WTC11 (cell line): ENCODE measurements at regions not wholly inside any gene's neighbourhood (a gene's known extent, or its start where the extent isn't known, plus 50 kb on each side); places are given as distances from the start of the nearest gene placed in this dataset.

ENCODE experiments used
- ATAC-seq: fragments of 200-7000 bp; cut with Tn5 transposase; 2 replicates; pipeline ENCODE4 v1.10.0; 2021; ENCODE audit warnings: mild to moderate bottlenecking, moderate library complexity
- CTCF ChIA-PET: fragments of 300-600 bp; sonication (Branson Sonifier 250); formaldehyde crosslinking; loops from one replicate; lab custom pipeline; 2021; ENCODE audit warnings: antibody characterized with exemption; lab: Charles Lee
- POLR2A ChIA-PET: fragments of 350-600 bp; sonication (Branson Sonifier 250); formaldehyde crosslinking; loops from one replicate; lab custom pipeline; 2021; ENCODE audit warnings: antibody characterized with exemption; lab: Charles Lee
- DNase-seq: peaks from one replicate; pipeline ENCODE4 v3.0.0; 2021; ENCODE audit warnings: low spot score
- H3K27ac Mint-ChIP-seq: 2 replicates; pipeline ENCODE4 v1.8.0; 2021; ENCODE audit warnings: mixed read lengths
- H3K27me3 Mint-ChIP-seq: 2 replicates; pipeline ENCODE4 v1.8.0; 2021; ENCODE audit warnings: low read depth, mild to moderate bottlenecking, moderate library complexity, mixed read lengths
- H3K36me3 Mint-ChIP-seq: 2 replicates; pipeline ENCODE4 v1.8.0; 2021; ENCODE audit warnings: mixed read lengths
- H3K4me1 Mint-ChIP-seq: 2 replicates; pipeline ENCODE4 v1.8.0; 2022; ENCODE audit warnings: mixed read lengths
- H3K4me3 Mint-ChIP-seq: 2 replicates; pipeline ENCODE4 v1.8.0; 2021; ENCODE audit warnings: mild to moderate bottlenecking, moderate library complexity, mixed read lengths
- H3K9me3 Mint-ChIP-seq: 2 replicates; pipeline ENCODE4 v1.8.0; 2021; ENCODE audit warnings: mixed read lengths
- ETV6 ChIP-seq: sonication (generic); formaldehyde crosslinking; IDR thresholded peaks from 2 replicates; pipeline ENCODE4 v1.8.1; 2022; ENCODE audit warnings: mild to moderate bottlenecking, missing genetic modification reagents
- FOXJ3 ChIP-seq: sonication (generic); formaldehyde crosslinking; IDR thresholded peaks from 2 replicates; pipeline ENCODE4 v1.9.0; 2021; ENCODE audit warnings: missing genetic modification reagents, mild to moderate bottlenecking, borderline replicate concordance
- GABPB1 ChIP-seq: sonication (generic); formaldehyde crosslinking; IDR thresholded peaks from 2 replicates; pipeline ENCODE4 v1.8.1; 2023; ENCODE audit warnings: mild to moderate bottlenecking, missing genetic modification reagents
- GRHL2 ChIP-seq: fragments of 250-450 bp; sonication (Bioruptor Pico); IDR thresholded peaks from 2 replicates; pipeline ENCODE4 v1.8.0; 2022; ENCODE audit warnings: mild to moderate bottlenecking, moderate library complexity; ENCODE audit not compliant: insufficient replicate concordance, severe bottlenecking
- NR2C2 ChIP-seq: sonication (generic); formaldehyde crosslinking; IDR thresholded peaks from 2 replicates; pipeline ENCODE4 v1.8.0; 2022; ENCODE audit warnings: mild to moderate bottlenecking, missing genetic modification reagents
- NR3C1 ChIP-seq: sonication (generic); formaldehyde crosslinking; conservative IDR thresholded peaks from 2 replicates; pipeline ENCODE4 v1.8.1; 2023; ENCODE audit warnings: low read depth, mild to moderate bottlenecking, missing genetic modification reagents
- TCF7 ChIP-seq: sonication (generic); formaldehyde crosslinking; IDR thresholded peaks from 2 replicates; pipeline ENCODE4 v1.8.0; 2022; ENCODE audit warnings: mild to moderate bottlenecking, low read depth, missing genetic modification reagents, moderate library complexity
- TEAD1 ChIP-seq: sonication (generic); formaldehyde crosslinking; IDR thresholded peaks from 2 replicates; pipeline ENCODE4 v1.8.0; 2022; ENCODE audit warnings: mild to moderate bottlenecking, missing genetic modification reagents
- TEAD4 ChIP-seq: sonication (generic); formaldehyde crosslinking; IDR thresholded peaks from 2 replicates; pipeline ENCODE4 v1.8.0; 2022; ENCODE audit warnings: mild to moderate bottlenecking, missing genetic modification reagents
- TP53 ChIP-seq: sonication (generic); formaldehyde crosslinking; IDR thresholded peaks from 2 replicates; pipeline ENCODE4 v1.8.1; 2023; ENCODE audit warnings: mild to moderate bottlenecking, missing genetic modification reagents
- ZNF138 ChIP-seq: sonication (generic); formaldehyde crosslinking; conservative IDR thresholded peaks from 2 replicates; pipeline ENCODE4 v1.8.1; 2022; ENCODE audit warnings: mild to moderate bottlenecking, moderate library complexity, missing genetic modification reagents
- ZNF232 ChIP-seq: sonication (generic); formaldehyde crosslinking; IDR thresholded peaks from 2 replicates; pipeline ENCODE4 v1.8.0; 2022; ENCODE audit warnings: mild to moderate bottlenecking, missing genetic modification reagents
- ZNF263 ChIP-seq: sonication (generic); formaldehyde crosslinking; IDR thresholded peaks from 2 replicates; pipeline ENCODE4 v1.8.1; 2022; ENCODE audit warnings: low read depth, mild to moderate bottlenecking, moderate library complexity, missing genetic modification reagents
- ZNF281 ChIP-seq: sonication (generic); formaldehyde crosslinking; IDR thresholded peaks from 2 replicates; pipeline ENCODE4 v1.8.0; 2023; ENCODE audit warnings: mild to moderate bottlenecking, missing genetic modification reagents
- ZNF317 ChIP-seq: sonication (generic); formaldehyde crosslinking; IDR thresholded peaks from 2 replicates; pipeline ENCODE4 v1.8.1; 2023; ENCODE audit warnings: low read depth, mild to moderate bottlenecking, moderate library complexity, missing genetic modification reagents, borderline replicate concordance
- ZNF423 ChIP-seq: fragments of 250-450 bp; sonication (Bioruptor Pico); IDR thresholded peaks from 2 replicates; pipeline ENCODE4 v2.1.2; 2022; ENCODE audit warnings: mild to moderate bottlenecking, moderate library complexity
- ZNF532 ChIP-seq: fragments of 250-450 bp; sonication (Bioruptor Pico); IDR thresholded peaks from 2 replicates; pipeline ENCODE4 v1.9.0; 2021; ENCODE audit warnings: mild to moderate bottlenecking, borderline replicate concordance
- ZNF671 ChIP-seq: fragments of 250-450 bp; sonication (Bioruptor Pico); IDR thresholded peaks from 2 replicates; pipeline ENCODE4 v1.8.0; 2021; ENCODE audit warnings: mild to moderate bottlenecking
- TF ChIP-seq, protein P1 (sequence below): fragments of 250-450 bp; sonication (Bioruptor Pico); IDR thresholded peaks from 2 replicates; pipeline ENCODE4 v1.9.0; 2021; ENCODE audit warnings: moderate library complexity, mild to moderate bottlenecking, inconsistent platforms, borderline replicate concordance
- TF ChIP-seq, protein P2 (sequence below): sonication (generic); formaldehyde crosslinking; conservative IDR thresholded peaks from 2 replicates; pipeline ENCODE4 v1.8.1; 2023; ENCODE audit warnings: mild to moderate bottlenecking, low read depth, missing genetic modification reagents, moderate library complexity
- TF ChIP-seq, protein P3 (sequence below): sonication (generic); formaldehyde crosslinking; IDR thresholded peaks from 2 replicates; pipeline ENCODE4 v1.8.1; 2023; ENCODE audit warnings: mild to moderate bottlenecking, missing genetic modification reagents, moderate library complexity
- TF ChIP-seq, protein P4 (sequence below): sonication (generic); formaldehyde crosslinking; IDR thresholded peaks from 2 replicates; pipeline ENCODE4 v1.8.1; 2023; ENCODE audit warnings: mild to moderate bottlenecking, missing genetic modification reagents, moderate library complexity
- TF ChIP-seq, protein P5 (sequence below): sonication (generic); formaldehyde crosslinking; IDR thresholded peaks from 2 replicates; pipeline ENCODE4 v1.8.1; 2023; ENCODE audit warnings: mild to moderate bottlenecking, missing genetic modification reagents

DNA sequence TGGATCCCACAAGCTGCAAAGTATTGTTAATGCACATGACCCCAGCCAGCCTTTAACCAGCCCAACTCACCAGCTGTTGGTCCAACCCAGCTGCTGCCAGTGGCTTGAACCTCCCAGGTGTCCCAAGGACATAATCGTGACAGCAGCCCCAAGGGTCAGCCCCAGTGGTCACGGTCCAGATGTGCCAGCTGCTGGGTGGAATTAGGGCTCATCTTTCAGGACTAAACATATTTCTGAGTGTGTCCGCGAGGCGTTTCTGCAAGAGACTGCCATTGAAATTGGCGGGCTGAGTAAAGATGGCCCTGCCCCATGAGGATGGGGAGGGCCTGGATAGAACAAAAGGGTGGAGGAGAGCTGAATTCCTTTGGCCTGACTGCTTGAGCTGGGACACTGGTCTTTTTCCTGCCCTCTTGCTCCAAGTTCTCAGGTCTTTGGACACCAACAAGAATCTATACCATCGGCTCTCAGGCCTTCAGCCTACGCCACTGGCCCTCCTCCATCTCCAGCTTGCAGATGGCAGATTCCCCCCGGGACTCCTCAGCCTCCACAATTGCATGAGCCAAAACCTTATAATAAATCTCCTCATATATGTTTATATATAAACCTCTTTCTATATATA is 240.2 kb downstream of the MN1 start (continued):
- TF ChIP-seq NR3C1 (CRISPR knock-in tag) (no peak), ZNF317 (CRISPR knock-in tag) (no peak), ZNF263 (CRISPR knock-in tag) (no peak), ZNF423 (CRISPR knock-in tag) (no peak), ZNF671 (no peak), FOXJ3 (CRISPR knock-in tag) (no peak), ZNF532 (CRISPR knock-in tag) (no peak), GRHL2 (CRISPR knock-in tag) (no peak), GABPB1 (CRISPR knock-in tag) (no peak), TEAD1 (CRISPR knock-in tag) (no peak)
- TF ChIP-seq, protein P1, sequence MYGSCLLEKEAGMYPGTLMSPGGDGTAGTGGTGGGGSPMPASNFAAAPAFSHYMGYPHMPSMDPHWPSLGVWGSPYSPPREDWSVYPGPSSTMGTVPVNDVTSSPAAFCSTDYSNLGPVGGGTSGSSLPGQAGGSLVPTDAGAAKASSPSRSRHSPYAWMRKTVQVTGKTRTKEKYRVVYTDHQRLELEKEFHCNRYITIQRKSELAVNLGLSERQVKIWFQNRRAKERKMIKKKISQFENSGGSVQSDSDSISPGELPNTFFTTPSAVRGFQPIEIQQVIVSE (CRISPR knock-in tag) = no peak
- TF ChIP-seq, protein P2, sequence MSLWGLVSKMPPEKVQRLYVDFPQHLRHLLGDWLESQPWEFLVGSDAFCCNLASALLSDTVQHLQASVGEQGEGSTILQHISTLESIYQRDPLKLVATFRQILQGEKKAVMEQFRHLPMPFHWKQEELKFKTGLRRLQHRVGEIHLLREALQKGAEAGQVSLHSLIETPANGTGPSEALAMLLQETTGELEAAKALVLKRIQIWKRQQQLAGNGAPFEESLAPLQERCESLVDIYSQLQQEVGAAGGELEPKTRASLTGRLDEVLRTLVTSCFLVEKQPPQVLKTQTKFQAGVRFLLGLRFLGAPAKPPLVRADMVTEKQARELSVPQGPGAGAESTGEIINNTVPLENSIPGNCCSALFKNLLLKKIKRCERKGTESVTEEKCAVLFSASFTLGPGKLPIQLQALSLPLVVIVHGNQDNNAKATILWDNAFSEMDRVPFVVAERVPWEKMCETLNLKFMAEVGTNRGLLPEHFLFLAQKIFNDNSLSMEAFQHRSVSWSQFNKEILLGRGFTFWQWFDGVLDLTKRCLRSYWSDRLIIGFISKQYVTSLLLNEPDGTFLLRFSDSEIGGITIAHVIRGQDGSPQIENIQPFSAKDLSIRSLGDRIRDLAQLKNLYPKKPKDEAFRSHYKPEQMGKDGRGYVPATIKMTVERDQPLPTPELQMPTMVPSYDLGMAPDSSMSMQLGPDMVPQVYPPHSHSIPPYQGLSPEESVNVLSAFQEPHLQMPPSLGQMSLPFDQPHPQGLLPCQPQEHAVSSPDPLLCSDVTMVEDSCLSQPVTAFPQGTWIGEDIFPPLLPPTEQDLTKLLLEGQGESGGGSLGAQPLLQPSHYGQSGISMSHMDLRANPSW = no peak
- TF ChIP-seq, protein P3, sequence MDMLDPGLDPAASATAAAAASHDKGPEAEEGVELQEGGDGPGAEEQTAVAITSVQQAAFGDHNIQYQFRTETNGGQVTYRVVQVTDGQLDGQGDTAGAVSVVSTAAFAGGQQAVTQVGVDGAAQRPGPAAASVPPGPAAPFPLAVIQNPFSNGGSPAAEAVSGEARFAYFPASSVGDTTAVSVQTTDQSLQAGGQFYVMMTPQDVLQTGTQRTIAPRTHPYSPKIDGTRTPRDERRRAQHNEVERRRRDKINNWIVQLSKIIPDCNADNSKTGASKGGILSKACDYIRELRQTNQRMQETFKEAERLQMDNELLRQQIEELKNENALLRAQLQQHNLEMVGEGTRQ (CRISPR knock-in tag) = no peak

DNA sequence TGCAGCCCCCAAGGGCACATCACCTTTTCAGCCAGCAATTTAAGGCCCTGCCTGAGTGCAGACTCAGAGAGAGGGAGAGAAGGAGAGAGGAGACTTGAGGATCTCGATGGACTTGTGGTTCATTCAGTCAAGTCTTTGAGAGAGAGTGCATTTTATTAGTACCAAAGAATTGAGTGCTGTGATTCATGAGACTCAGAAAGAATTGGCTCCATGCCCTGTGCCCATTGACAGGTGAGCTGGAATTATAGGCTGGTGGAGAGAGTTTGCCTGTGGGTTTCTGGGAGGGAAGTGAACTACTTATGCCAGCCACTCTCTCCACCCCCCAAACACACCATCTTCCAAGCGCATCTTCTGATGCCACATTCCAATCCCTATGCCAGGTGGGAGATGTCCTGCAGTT is 236.8 kb downstream of the MN1 start:
- H3K9me3 Mint-ChIP-seq = peaks cover 7% of the 10 kb centered on the region
- H3K36me3 Mint-ChIP-seq = no peaks in the 10 kb centered on the region
- ChIA-PET POLR2A (no interaction called here), CTCF (no interaction called here)
- ATAC-seq (no peak), DNase-seq (no peak)
- H3K4me3 Mint-ChIP-seq = no peak overlapping the region
- no peak overlapping the region for H3K27ac Mint-ChIP-seq
- no peaks in the 10 kb centered on the region for H3K4me1 Mint-ChIP-seq
- H3K27me3 Mint-ChIP-seq = peaks cover 17% of the 10 kb centered on the region
- no peak for TF ChIP-seq TEAD4
- TF ChIP-seq, protein P4, sequence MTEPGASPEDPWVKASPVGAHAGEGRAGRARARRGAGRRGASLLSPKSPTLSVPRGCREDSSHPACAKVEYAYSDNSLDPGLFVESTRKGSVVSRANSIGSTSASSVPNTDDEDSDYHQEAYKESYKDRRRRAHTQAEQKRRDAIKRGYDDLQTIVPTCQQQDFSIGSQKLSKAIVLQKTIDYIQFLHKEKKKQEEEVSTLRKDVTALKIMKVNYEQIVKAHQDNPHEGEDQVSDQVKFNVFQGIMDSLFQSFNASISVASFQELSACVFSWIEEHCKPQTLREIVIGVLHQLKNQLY = no peak
- TF ChIP-seq TP53 (CRISPR knock-in tag) = no peak
- no peak for TF ChIP-seq NR2C2
- TF ChIP-seq TCF7 (CRISPR knock-in tag) = no peak
- TF ChIP-seq ZNF281 = no peak
- TF ChIP-seq, protein P5, sequence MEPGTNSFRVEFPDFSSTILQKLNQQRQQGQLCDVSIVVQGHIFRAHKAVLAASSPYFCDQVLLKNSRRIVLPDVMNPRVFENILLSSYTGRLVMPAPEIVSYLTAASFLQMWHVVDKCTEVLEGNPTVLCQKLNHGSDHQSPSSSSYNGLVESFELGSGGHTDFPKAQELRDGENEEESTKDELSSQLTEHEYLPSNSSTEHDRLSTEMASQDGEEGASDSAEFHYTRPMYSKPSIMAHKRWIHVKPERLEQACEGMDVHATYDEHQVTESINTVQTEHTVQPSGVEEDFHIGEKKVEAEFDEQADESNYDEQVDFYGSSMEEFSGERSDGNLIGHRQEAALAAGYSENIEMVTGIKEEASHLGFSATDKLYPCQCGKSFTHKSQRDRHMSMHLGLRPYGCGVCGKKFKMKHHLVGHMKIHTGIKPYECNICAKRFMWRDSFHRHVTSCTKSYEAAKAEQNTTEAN (CRISPR knock-in tag) = no peak
- TF ChIP-seq, protein P3 (CRISPR knock-in tag) = no peak
- no peak for TF ChIP-seq ZNF232 (CRISPR knock-in tag)
- TF ChIP-seq ZNF138 (CRISPR knock-in tag) = no peak
- no peak for TF ChIP-seq ETV6 (CRISPR knock-in tag)
